ENCODE measurements at regions not wholly inside any gene's neighbourhood (a gene's known extent, or its start where the extent isn't known, plus 50 kb on each side); places are given as distances from the start of the nearest gene placed in this dataset.
"Not testable (repeated sequence)": the region's sequence is repeated elsewhere in the genome, so short reads cannot be mapped to it uniquely, and the experiment has no call there.

DNA sequence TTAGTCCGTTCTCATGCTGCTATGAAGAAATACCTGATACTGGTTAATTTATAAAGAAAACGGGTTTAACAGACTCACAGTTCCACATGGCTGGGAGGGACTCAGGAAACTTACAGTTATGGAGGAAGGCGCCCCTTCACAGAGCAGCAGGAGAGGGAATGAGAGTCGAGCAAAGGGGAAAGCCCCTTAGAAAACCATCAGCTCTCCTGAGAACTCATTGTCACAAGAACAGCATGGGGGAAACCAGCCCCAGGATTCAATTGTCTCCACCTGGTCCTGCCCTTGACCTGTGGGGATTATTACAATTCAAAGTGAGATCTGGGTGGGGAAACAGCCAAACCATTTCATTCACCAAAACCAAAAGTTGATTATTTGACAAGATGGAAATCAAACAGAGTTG is 101.8 kb downstream of the ATP6V0E2 start:
- TF ChIP-seq, protein P1, sequence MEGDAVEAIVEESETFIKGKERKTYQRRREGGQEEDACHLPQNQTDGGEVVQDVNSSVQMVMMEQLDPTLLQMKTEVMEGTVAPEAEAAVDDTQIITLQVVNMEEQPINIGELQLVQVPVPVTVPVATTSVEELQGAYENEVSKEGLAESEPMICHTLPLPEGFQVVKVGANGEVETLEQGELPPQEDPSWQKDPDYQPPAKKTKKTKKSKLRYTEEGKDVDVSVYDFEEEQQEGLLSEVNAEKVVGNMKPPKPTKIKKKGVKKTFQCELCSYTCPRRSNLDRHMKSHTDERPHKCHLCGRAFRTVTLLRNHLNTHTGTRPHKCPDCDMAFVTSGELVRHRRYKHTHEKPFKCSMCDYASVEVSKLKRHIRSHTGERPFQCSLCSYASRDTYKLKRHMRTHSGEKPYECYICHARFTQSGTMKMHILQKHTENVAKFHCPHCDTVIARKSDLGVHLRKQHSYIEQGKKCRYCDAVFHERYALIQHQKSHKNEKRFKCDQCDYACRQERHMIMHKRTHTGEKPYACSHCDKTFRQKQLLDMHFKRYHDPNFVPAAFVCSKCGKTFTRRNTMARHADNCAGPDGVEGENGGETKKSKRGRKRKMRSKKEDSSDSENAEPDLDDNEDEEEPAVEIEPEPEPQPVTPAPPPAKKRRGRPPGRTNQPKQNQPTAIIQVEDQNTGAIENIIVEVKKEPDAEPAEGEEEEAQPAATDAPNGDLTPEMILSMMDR (IDR thresholded peaks at IDR 0.05) = not testable (repeated sequence)
- TF ChIP-seq POLR2AphosphoS5 (IDR thresholded peaks at IDR 0.05; ENCODE audit: low read depth, low read length); SIN3A (IDR thresholded peaks at IDR 0.05; ENCODE audit: borderline replicate concordance, insufficient read depth, low read depth, low read length); TCF7L2 (IDR thresholded peaks at IDR 0.05; ENCODE audit: low read depth, low read length): not testable (repeated sequence)
- TF ChIP-seq, protein P2, sequence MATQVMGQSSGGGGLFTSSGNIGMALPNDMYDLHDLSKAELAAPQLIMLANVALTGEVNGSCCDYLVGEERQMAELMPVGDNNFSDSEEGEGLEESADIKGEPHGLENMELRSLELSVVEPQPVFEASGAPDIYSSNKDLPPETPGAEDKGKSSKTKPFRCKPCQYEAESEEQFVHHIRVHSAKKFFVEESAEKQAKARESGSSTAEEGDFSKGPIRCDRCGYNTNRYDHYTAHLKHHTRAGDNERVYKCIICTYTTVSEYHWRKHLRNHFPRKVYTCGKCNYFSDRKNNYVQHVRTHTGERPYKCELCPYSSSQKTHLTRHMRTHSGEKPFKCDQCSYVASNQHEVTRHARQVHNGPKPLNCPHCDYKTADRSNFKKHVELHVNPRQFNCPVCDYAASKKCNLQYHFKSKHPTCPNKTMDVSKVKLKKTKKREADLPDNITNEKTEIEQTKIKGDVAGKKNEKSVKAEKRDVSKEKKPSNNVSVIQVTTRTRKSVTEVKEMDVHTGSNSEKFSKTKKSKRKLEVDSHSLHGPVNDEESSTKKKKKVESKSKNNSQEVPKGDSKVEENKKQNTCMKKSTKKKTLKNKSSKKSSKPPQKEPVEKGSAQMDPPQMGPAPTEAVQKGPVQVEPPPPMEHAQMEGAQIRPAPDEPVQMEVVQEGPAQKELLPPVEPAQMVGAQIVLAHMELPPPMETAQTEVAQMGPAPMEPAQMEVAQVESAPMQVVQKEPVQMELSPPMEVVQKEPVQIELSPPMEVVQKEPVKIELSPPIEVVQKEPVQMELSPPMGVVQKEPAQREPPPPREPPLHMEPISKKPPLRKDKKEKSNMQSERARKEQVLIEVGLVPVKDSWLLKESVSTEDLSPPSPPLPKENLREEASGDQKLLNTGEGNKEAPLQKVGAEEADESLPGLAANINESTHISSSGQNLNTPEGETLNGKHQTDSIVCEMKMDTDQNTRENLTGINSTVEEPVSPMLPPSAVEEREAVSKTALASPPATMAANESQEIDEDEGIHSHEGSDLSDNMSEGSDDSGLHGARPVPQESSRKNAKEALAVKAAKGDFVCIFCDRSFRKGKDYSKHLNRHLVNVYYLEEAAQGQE (IDR thresholded peaks at IDR 0.05; ENCODE audit: insufficient read depth in 1 of 2, low read depth in 2 of 2, low read length in 1 of 2) = not testable (repeated sequence)

Data from Panc1 (cell line).